Hypothalamus (tissue), 51 donors: ENCODE measurements at regions not wholly inside any gene's neighbourhood (a gene's known extent, or its start where the extent isn't known, plus 50 kb on each side); places are given as distances from the start of the nearest gene placed in this dataset.
A peak's percentile ranks its signal among the peaks of the same experiment; 100 is the strongest.

Experiments
- DNase-seq, 51 donors: peaks; one replicate each; lab custom pipeline; 2025; lab: John Stamatoyannopoulos, UW

DNA sequence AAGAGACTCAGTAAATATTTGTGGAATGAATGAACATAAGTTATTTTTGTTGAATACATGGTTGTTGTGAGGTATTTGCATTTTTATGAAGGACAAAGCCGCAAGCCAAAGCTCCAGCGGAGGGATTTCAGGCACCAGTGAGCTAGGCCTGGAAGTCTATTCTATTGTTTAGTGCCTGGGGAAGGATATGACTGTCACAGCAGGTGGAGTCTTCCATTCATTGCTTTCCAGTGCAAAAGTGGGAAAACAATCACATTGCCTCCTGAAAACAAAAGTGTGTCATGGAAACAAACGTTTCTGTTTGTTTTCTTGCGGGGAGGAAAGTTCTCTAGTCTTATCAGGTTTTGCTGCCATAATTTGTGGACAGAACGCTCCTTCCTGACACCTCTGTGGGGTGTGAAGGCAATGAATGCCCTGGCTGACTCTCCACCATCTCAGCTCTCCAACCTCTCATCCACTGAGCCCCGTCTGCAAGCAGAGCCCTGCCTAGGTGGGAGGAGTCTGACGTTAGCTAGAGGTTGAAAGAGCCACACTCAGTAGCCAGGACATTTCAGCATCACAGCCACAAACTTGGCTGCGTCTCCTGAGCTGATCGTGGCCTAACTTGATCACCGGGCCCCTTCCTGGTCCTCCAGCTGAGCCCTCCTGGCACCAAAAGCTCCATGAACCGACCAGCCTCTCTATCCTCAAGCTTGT is 739.1 kb downstream of the MATN1 start:
- no peak for DNase-seq

DNA sequence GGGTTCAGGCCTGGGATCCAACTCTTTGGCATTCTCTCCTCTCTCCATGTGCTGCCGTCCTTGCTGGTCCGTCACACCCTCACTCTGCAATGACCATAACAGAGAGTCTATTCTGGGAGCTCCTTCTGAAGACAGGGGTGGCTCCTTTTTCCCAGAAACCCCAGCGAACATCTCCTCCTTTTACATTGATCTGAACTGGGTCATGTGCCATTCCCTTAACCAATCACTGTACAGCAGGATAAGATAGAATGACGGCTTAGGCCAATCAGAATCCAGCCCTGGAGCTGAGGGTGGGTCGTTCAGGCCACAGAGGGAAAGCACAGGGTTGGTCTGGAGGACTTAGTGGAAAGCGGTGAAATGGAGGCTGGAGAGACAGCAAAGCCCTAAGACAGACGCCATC is 740.1 kb downstream of the MATN1 start:
- DNase-seq = no peak

DNA sequence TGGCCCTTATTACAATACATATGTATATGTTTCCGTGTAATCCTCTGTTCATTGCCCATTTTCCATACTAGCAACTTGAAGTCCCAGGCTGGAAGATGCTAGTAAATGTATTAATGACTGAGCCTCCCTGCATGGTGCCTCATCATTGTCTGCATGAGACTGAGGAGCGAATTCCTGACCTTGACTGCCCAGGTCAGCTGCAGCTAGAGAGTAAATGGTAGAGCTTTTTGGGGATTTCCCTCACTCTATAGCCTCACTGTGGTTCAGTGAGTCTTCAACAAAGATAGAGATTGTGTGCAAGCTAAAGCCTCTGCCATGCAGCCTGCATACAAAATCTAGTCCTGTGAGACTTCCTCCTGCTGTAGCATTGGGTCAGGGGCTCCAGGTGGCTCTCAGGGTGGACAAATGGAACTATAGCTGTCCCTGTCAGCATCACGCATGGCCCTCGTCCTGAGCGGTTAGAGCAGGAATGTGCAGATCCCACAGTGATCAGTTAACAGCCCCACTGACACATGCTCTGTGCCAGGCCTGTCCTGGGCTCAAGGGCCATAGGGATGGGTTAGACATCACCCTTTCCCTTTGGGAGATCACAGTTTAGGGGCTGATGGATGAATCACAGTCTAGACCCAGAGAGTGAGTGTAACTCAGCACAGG is 741.7 kb downstream of the MATN1 start:
- no peak for DNase-seq

DNA sequence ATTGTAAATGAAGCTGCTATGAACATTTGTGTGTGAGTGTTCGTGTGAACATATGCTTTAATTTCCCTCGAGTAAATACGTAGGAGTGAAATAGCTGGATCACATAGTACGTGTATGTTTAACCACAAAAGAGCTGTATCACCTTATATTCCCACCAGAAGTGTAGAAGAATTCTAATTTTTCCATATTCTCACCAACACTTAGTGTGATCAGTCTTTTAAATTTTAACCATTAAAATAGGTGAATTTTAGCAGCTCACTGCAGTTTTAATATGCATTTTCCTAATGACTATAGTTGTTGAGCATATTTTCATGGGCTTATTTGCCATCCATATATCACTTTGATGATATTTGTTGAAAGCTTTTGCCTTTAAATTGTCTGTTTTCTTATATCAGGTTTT is 741.2 kb downstream of the PTPRU start:
- no peak for DNase-seq

DNA sequence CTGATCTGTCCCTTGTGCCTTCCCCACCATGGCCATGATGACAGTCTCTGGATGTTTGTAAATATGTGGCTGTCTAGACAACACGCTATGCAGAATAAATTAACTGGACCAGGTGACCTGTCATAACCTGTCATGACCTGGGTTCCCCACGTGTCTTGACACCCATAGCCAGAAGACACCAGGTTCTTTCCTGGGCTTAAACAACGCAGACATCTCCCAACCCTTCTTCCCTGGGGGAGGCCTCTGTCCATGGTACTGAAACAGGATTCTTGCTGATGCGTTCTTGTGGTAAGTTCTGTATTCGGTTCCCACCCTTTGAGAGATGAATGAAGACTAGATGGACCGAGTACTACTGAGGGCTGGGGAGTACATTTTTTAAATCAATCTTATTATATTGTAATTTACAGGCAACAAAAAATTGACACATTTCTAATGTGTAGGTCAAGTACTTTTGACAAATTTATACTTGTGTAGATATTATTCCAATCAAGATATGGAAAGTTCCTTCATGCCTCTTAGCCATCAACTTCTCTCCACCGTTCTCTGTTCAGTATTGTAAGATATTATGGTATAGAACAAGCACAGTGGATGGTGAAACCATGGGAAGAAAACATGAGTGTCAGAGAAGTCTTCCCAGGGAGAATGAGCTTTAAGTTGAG is 738.8 kb downstream of the PTPRU start:
- DNase-seq = no peak

DNA sequence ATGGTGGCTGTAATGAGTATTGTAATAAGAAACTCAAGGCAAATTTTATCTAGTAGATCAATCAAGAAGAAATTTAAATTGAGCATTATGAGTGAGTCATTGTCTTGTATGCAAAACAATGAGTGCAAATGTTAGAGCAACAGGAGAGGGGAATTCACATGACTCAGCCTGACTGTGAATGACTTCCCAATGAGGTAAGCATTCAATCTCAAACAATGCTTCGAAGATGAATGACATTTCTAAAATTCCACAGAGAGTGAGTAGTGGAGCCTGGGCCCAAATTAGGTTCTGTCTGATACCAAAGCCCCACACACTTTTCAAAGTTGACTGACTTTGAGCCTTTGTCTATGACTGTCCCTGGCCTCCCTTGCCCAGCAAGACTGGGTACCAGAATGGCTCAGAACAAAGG is 738.0 kb downstream of the PTPRU start:
- no peak for DNase-seq

DNA sequence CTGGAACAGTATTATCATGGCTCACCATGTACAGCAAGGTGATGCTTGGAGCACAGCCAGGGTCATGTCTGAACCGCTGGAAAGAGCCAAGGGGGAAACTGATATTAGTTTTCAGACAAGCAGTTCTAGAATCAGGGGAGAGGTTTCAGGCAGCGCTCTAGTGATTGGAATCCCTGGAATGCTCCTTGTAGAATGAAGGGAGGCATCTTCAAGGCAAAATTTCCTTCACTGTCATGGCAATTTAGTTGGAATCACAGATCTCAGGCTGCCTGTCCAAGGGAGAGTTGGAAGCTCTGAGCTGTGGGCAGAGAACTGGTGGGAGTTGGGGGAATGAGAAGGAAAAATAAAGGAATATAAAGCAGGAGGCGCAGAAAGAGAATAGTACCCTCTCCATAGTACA is 737.1 kb downstream of the PTPRU start:
- no peak for DNase-seq

DNA sequence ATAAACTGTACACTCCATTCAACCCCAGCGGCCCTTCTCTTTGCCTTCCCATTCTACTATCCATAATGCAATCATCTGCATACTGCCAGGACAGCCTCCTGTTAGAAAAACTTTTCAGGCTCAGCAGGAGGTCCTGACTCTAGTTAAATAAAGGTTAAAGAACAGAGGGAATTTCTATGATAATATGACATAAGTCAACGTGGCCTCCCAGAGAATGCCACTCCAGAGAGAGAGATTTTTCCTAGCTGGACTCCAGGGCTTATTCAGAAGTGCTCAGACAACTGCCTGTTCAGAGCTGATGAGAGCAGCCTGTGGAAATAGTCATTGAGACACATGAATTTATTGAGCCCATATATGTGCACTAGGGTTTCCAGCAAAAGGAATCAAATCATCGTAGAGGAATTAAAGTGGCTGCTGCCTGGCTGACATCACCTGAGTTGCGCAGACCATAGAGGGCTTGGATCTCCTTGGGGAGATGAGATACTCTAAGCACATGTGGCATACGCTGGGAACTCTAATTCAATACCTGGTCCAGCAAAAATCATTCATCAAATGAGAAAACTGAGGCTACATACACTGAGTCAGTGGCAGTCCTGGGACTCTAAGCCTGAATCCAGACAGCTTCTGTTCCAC is 736.2 kb downstream of the PTPRU start:
- DNase-seq = no peak

DNA sequence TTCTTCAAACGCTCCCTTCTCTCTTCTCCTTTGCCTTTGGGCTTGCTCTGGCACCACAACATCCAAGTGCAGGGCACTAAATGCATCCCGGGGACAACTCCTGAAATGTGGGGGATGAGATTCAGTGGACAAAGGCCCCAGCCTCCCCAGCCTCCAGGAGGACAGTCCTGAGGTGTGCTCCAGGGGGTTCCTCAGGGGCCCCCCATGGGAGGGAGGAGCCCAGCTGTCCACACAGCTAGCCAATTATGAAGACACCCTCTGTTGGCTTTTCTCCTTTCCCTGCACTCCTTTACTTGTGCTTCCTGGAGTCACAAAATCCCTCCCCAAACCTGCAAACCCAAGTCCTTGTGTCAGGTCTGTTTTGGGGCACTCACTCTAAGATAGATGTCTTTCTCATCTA is 735.4 kb downstream of the PTPRU start:
- DNase-seq = no peak

DNA sequence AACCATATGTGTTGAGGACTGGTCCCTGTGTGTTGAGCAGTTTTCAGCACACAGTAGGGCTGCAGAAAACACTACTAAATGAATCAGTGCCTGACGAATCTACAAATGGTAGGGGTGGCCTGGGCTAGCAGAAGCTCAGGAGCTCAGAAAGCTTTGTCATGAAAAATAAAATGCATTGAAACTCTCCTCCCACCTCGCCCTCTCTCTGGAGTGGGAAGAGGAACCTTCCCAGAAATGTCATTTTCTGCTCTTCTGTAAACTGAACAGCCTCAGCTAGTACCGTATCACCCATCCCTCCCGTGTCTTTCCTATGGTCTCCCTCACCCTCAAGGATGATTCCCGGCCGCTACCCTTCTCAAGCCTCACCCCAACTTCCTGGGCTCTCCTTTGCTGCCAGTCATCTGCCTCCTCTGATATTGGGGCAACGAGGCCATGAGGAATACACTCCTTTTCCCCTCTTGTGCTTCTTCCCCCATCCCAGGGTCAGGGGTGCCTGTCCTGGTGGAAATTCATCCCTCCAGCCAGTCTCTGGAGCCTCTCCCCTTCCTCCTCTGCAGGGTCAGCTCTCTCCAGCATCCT is 734.5 kb downstream of the PTPRU start:
- DNase-seq = peak in 1 of 51 donors; percentile 18

DNA sequence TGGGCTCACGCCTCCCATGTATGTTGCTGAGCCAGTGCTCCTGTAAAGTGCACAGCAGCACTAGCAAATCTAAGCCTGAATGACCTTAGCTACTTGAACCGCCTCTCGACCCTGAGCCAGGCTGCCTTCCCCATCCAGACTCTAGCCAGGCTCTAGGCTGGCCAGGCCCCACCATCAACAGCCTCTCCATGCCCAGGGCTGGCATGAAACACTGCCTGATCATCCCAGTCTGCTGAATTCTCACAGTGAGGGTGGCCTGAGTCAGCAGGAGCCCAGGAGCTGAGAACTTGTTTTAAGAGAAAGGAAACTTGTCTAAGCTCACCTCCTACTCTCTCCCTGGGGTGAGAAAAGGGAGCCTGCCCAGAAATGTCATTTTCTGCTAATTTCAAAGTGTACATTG is 733.3 kb downstream of the PTPRU start:
- peak in 1 of 51 donors; percentile 46 for DNase-seq

DNA sequence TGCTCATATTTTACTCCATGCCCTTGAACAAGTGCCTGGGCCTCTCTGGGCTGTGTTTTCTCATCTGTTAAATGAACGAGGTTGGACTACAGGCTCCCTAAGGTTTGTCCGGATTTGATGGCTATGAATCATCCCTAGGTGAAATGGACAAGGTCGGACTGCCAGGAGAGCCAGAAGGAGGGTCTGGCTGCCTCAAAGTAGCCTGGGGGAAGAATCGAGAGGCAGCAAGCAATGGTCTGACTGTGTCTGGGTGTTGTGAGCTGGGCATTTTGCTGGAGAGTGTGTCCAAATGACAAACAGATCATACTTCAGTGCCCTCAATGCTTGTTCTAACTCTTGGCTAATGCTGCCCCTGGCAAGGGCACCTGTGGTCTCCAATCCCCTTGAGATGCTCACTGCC is 730.9 kb downstream of the PTPRU start:
- no peak for DNase-seq

DNA sequence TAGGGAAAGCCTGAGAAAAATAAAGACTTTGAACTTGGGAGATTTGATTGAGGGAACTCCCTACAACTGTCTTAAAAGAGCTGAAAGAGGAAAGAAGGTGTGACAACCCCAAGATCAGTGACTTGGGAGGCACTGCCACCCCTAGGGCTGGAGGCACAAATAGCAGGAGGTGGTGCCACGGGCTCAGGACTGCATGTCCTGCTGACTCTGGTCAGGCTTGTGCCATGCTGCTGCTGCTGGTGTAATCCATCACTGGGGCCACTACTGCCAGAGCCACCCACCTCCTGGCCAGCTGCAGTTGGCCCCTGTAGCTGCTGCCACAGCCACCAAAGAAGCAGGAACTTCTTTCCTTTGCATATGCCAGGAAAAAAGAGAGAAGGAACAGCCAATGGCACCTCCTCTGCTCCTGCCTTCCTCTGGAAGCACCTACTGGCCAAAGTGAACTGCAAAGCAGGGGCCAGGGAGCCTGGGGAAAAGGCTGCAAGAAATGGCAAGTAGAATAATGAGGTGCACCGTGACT is 730.3 kb downstream of the PTPRU start:
- DNase-seq = no peak

DNA sequence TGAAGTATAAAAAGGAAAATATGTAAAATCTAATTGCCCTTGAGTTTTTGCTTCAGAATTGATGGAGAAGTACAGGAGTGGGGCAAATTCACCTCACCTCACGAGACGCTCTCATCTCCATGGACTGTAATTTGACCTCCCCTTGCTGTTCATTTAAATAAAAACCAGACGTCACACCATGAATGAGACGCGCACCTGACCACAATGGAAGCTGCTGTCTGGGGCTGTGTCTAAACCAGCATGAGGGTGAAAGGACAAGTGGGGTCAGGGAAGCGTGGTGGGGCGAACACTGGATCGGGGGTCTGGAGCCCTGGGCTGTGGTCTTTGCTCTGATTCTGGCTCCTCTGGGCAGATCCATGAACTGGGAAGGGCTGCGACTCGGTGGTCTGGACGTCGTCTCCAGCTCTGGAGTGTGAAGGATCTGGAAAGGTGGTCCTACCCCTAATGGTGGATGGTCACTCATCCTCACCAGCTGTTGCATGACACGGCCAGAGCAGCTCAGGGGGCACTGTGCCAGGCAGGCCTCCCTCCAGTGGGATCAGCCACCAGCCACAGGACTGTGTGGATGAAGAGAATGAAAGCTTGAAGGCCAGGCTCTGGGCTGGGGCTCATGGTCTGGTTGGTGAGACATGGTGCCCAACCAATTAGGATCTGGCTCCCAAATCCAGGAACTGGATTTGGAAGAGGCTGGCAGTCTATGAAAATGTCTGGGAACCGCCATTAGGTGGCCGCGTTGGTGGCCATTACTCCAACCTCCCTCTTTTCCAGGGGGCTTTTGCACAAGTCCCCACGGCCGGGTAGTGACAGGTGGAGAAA is 728.6 kb downstream of the PTPRU start:
- no peak for DNase-seq

DNA sequence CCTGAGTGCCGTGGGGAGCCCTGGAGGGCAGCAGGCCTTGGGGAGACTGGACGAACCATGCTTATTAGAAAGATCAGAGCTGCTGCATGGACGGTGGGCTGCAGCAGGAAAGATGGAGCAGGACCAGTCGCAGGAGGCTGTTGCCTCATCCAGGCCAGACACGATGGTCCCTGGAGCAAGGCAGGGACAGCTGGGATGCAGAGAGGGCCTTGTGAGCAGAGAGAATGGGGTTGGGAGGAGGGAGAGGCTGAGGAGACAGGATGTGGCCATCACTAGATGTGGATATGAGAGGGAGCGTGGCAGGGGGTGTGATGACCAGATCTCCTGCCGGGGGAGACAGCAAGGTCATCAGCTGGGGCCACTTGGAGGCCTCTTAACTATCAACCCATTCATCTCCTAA is 727.6 kb downstream of the PTPRU start:
- DNase-seq = no peak

DNA sequence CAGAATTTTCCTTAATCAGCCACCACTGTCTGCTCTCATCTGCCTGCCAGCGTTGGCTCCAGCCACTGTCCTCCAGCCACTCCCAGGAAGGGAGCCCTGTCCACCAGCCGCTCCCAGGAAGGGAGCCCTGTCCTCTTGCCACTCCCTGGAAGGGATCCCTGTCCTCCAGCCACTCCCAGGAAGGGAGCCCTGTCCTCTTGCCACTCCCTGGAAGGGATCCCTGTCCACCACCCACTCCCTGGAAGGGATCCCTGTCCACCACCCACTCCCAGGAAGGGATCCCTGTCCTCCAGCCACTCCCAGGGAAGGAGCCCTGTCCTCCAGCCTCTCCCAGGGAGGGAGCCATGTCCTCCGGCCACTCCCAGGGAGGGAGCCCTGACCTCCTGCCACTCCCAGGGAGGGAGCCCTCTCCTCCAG is 726.5 kb downstream of the PTPRU start:
- DNase-seq = no peak

DNA sequence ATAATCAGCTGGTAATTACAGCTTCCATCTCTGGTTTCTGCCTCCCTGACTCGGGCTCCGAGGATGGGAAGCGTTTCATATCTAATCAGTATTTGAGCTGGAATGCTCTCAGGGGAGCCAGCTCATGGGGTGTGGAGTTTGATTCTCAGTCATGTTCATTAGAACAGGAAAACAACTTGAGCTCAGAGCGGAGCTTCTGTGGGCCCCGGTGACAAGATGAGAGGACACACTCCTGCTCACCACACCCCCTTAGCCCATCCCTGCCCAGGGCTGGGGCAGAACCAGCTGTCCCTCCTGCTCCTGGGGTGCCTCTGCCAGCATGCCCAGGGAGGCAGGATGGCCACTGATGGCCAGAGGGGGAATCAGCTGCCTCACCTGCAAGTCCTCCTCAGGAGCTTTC is 726.0 kb downstream of the PTPRU start:
- no peak for DNase-seq

DNA sequence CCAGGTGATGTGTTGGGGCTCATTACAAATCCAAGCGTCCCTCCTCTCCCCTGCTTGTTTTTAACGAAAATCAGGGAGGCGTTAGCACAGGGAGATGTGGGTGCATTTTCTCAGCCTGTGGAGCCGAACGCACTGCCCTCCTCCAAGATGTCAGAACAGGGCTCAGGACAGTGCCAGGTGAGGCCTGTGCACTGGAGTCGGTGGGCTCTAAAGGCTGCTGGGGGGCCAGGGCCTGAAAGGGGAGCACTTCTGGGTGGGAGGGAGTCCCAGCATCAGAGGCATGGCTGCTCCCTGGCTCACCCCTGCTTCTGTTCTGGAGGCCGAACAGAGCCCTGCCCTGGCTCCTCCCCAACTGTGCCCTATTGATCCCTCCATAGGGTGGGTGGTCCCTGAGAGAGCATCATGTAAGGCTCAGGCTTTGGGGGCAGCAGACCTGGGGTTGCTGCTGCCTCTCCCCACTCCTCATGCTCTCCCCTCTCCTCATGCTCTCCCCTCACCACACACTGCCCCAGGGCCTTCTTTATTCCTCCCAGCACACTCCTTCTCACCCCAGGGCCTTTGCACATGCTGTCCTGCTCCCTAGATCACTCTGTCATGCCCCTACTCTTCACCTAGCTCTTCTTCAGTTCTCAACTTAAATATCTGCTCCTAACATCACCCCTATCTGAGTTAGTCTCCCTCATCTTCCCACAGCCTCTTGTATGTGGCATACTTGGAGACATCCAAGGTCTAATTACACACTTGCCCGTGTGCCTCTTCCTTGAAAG is 725.2 kb downstream of the PTPRU start:
- DNase-seq = no peak

DNA sequence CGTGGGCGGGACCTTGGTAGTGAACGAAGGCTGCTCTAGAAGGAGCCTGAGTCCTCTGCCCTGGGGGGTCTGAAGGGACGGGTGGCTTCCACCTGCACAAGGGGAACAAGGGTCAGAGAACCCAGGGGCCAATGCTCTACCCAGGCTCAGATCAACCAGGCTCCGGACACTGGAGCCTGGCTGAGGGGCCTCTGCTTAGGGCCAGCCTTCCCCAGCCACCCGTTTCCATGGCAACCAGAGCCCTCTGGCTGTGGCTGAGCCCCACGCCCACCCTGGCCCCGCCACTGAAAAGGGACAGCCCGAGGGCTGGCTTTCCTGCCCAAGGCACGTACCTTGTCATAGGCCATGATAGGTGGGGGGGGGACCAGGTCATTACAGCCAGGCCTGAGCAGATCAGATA is 724.6 kb downstream of the PTPRU start:
- no peak for DNase-seq
